ENCODE measurements at regions not wholly inside any gene's neighbourhood (a gene's known extent, or its start where the extent isn't known, plus 50 kb on each side); places are given as distances from the start of the nearest gene placed in this dataset.
"Not testable (repeated sequence)": the region's sequence is repeated elsewhere in the genome, so short reads cannot be mapped to it uniquely, and the experiment has no call there.

GRCh38 chr4:169934794-169935429 is 91.3 kb downstream of the MFAP3L start:
- no peaks in the 10 kb centered on the region for H3K36me3 ChIP-seq
- no peaks in the 10 kb centered on the region for H3K9me3 ChIP-seq
- H3K27ac ChIP-seq, result no peak overlapping the region
- H3K27me3 ChIP-seq, result no peaks in the 10 kb centered on the region
- no peak for DNase-seq
- no peak for TF ChIP-seq CTCF (IDR thresholded peaks at IDR 0.05)
- no peaks in the 10 kb centered on the region for H3K4me1 ChIP-seq
- H3K4me3 ChIP-seq, result no peak overlapping the region
- intact Hi-C loops (cut with DNase I; ENCODE audit: low total_unique reads), result no loop called here

GRCh38 chr4:169933531-169933930 is 92.7 kb downstream of the MFAP3L start:
- Histone ChIP-seq H3K27me3 (no peaks in the 10 kb centered on the region), H3K4me3 (no peak overlapping the region), H3K4me1 (no peaks in the 10 kb centered on the region), H3K36me3 (no peaks in the 10 kb centered on the region), H3K27ac (no peak overlapping the region), H3K9me3 (no peaks in the 10 kb centered on the region)
- intact Hi-C loops (cut with DNase I; ENCODE audit: low total_unique reads), result no loop called here
- DNase-seq, result no peak
- no peak for TF ChIP-seq CTCF (IDR thresholded peaks at IDR 0.05)

- Histone ChIP-seq H3K27ac (no peak overlapping the region), H3K9me3 (no peaks in the 10 kb centered on the region), H3K27me3 (no peaks in the 10 kb centered on the region), H3K4me1 (no peaks in the 10 kb centered on the region), H3K36me3 (no peaks in the 10 kb centered on the region), H3K4me3 (no peak overlapping the region)
- intact Hi-C loops (cut with DNase I; ENCODE audit: low total_unique reads), result no loop called here
- DNase-seq, result no peak
- no peak for TF ChIP-seq CTCF (IDR thresholded peaks at IDR 0.05)
Measured at GRCh38 chr4:169931964-169932363, 94.2 kb downstream of the MFAP3L start.

- H3K9me3 ChIP-seq; H3K36me3 ChIP-seq; H3K27me3 ChIP-seq; H3K27ac ChIP-seq; H3K4me3 ChIP-seq; DNase-seq; H3K4me1 ChIP-seq; intact Hi-C loops (cut with DNase I; ENCODE audit: low total_unique reads): not testable (repeated sequence)
Measured at GRCh38 chr4:169930755-169931154, 95.4 kb downstream of the MFAP3L start.

- Histone ChIP-seq H3K36me3 (no peaks in the 10 kb centered on the region), H3K9me3 (no peaks in the 10 kb centered on the region), H3K4me3 (no peak overlapping the region), H3K27me3 (no peaks in the 10 kb centered on the region), H3K27ac (no peak overlapping the region), H3K4me1 (peaks cover 0 to 5% (median 0%) of the 10 kb centered on the region in 4 donors)
- no peak for TF ChIP-seq CTCF (IDR thresholded peaks at IDR 0.05)
- intact Hi-C loops (cut with DNase I; ENCODE audit: low total_unique reads), result no loop called here
- no peak for DNase-seq
Measured at GRCh38 chr4:169927280-169927679, 98.9 kb downstream of the MFAP3L start.

GRCh38 chr4:169925678-169926077 is 100.5 kb downstream of the MFAP3L start:
- Histone ChIP-seq H3K27ac (no peak overlapping the region), H3K36me3 (no peaks in the 10 kb centered on the region)

More at GRCh38 chr4:169925678-169926077, 100.5 kb downstream of the MFAP3L start:
- Histone ChIP-seq H3K9me3 (no peaks in the 10 kb centered on the region), H3K4me3 (no peak overlapping the region), H3K4me1 (peaks cover 0 to 5% (median 0%) of the 10 kb centered on the region in 4 donors), H3K27me3 (no peaks in the 10 kb centered on the region)
- DNase-seq, result no peak
- no peak for TF ChIP-seq CTCF (IDR thresholded peaks at IDR 0.05)
- intact Hi-C loops (cut with DNase I; ENCODE audit: low total_unique reads), result no loop called here
